Erythroblast (primary cell): ENCODE measurements at regions not wholly inside any gene's neighbourhood (a gene's known extent, or its start where the extent isn't known, plus 50 kb on each side); places are given as distances from the start of the nearest gene placed in this dataset.

Source experiments
- GATA1 ChIP-seq: IDR thresholded peaks from 2 replicates; pipeline ENCODE4 v1.6.1; 2011; ENCODE audit warnings: low read depth, mild to moderate bottlenecking, control low read depth, low read length, moderate library complexity
- POLR2A ChIP-seq: IDR thresholded peaks from 2 replicates; pipeline ENCODE4 v1.6.1; 2011; ENCODE audit warnings: mild to moderate bottlenecking, low read length

GRCh38 chr15:85314633-85315032 is 65.8 kb upstream of the AKAP13 start:
- TF ChIP-seq POLR2A (no peak), GATA1 (no peak)
